ENCODE measurements at regions not wholly inside any gene's neighbourhood (a gene's known extent, or its start where the extent isn't known, plus 50 kb on each side); places are given as distances from the start of the nearest gene placed in this dataset.
"Not testable (repeated sequence)": the region's sequence is repeated elsewhere in the genome, so short reads cannot be mapped to it uniquely, and the experiment has no call there.

GRCh38 chr1:60665311-60665710 is 417.1 kb upstream of the NFIA start:
- Histone ChIP-seq H3K9me3 (replicated peaks in 1 of 11) (no peaks in the 10 kb centered on the region), H3K4me1 (no peaks in the 10 kb centered on the region), H4K20me1 (no peaks in the 10 kb centered on the region), H3K27ac (no peak overlapping the region), H3K4me3 (no peak overlapping the region), H3K36me3 (no peaks in the 10 kb centered on the region), H3K27me3 (no peaks in the 10 kb centered on the region), H3K4me2 (no peak overlapping the region), H3K9ac (no peak overlapping the region)
- TF ChIP-seq Cebpa-rat (IDR thresholded peaks at IDR 0.05): no peak

- Histone ChIP-seq H3K4me1 (no peaks in the 10 kb centered on the region), H3K27me3 (no peaks in the 10 kb centered on the region), H3K36me3 (no peaks in the 10 kb centered on the region), H3K9me3 (replicated peaks in 1 of 11) (no peaks in the 10 kb centered on the region), H3K9ac (no peak overlapping the region), H3K27ac (no peak overlapping the region), H3K4me3 (no peak overlapping the region), H3K4me2 (no peak overlapping the region), H4K20me1 (no peaks in the 10 kb centered on the region)
- no peak for TF ChIP-seq Cebpa-rat (IDR thresholded peaks at IDR 0.05)
These were observed 418.2 kb upstream of the NFIA start for GRCh38 chr1:60664086-60664625.

- Histone ChIP-seq H3K9me3 (replicated peaks in 1 of 11) (no peaks in the 10 kb centered on the region), H3K4me2 (no peak overlapping the region), H3K27me3 (no peaks in the 10 kb centered on the region), H3K36me3 (no peaks in the 10 kb centered on the region), H3K9ac (no peak overlapping the region), H3K27ac (no peak overlapping the region), H3K4me1 (peaks cover 0 to 9% (median 0%) of the 10 kb centered on the region in 10 experiments; a peak in 5 of 20 replicates), H3K4me3 (no peak overlapping the region), H4K20me1 (no peaks in the 10 kb centered on the region)
- no peak for TF ChIP-seq Cebpa-rat (IDR thresholded peaks at IDR 0.05)
These were observed 419.8 kb upstream of the NFIA start for GRCh38 chr1:60662486-60663044.

- no peak for TF ChIP-seq Cebpa-rat (IDR thresholded peaks at IDR 0.05)
- no peaks in the 10 kb centered on the region for H4K20me1 ChIP-seq
- no peaks in the 10 kb centered on the region for H3K27me3 ChIP-seq
- H3K36me3 ChIP-seq: no peaks in the 10 kb centered on the region
- peak overlapping the region in 4 of 11 experiments; percentile 7 to 26 (median 16); a peak in 6 of 22 replicates for H3K4me2 ChIP-seq
- H3K9me3 ChIP-seq (replicated peaks in 1 of 11): peaks cover 0 to 4% (median 0%) of the 10 kb centered on the region in 11 experiments; a peak in 1 of 22 replicates
- H3K9ac ChIP-seq: no peak overlapping the region
- peaks cover 0 to 10% (median 0%) of the 10 kb centered on the region in 10 experiments; a peak in 5 of 20 replicates for H3K4me1 ChIP-seq
- H3K27ac ChIP-seq: no peak overlapping the region
- H3K4me3 ChIP-seq: no peak overlapping the region
These were observed 424.4 kb upstream of the NFIA start for GRCh38 chr1:60657926-60658325.

- Histone ChIP-seq H3K9me3 (replicated peaks in 1 of 11) (peaks cover 0 to 7% (median 0%) of the 10 kb centered on the region in 11 experiments; a peak in 1 of 22 replicates), H3K9ac (no peak overlapping the region), H4K20me1 (no peaks in the 10 kb centered on the region), H3K4me1 (peaks cover 0 to 10% (median 0%) of the 10 kb centered on the region in 10 experiments; a peak in 5 of 20 replicates), H3K4me3 (no peak overlapping the region), H3K27me3 (no peaks in the 10 kb centered on the region), H3K4me2 (no peak overlapping the region), H3K27ac (no peak overlapping the region), H3K36me3 (no peaks in the 10 kb centered on the region)
- TF ChIP-seq Cebpa-rat (IDR thresholded peaks at IDR 0.05): no peak
These were observed 426.5 kb upstream of the NFIA start for GRCh38 chr1:60655679-60656355.

GRCh38 chr1:60640033-60640551 is 442.3 kb upstream of the NFIA start:
- not testable (repeated sequence) for H3K27me3 ChIP-seq; H3K4me3 ChIP-seq; H3K4me2 ChIP-seq; H3K9me3 ChIP-seq (replicated peaks in 1 of 11); H3K27ac ChIP-seq; H3K9ac ChIP-seq; H4K20me1 ChIP-seq; H3K4me1 ChIP-seq; H3K36me3 ChIP-seq

- TF ChIP-seq Cebpa-rat (IDR thresholded peaks at IDR 0.05): no peak
- Histone ChIP-seq H4K20me1 (no peaks in the 10 kb centered on the region), H3K9me3 (replicated peaks in 1 of 11) (no peaks in the 10 kb centered on the region), H3K27ac (no peak overlapping the region), H3K36me3 (no peaks in the 10 kb centered on the region), H3K9ac (no peak overlapping the region), H3K27me3 (no peaks in the 10 kb centered on the region), H3K4me2 (no peak overlapping the region), H3K4me1 (no peaks in the 10 kb centered on the region), H3K4me3 (no peak overlapping the region)
These were observed 443.1 kb upstream of the NFIA start for GRCh38 chr1:60639287-60639686.

- H3K4me1 ChIP-seq: no peaks in the 10 kb centered on the region
- TF ChIP-seq Cebpa-rat (IDR thresholded peaks at IDR 0.05): no peak
- H3K27ac ChIP-seq: no peak overlapping the region
- no peak overlapping the region for H3K4me2 ChIP-seq
- H3K4me3 ChIP-seq: no peak overlapping the region
- no peaks in the 10 kb centered on the region for H3K27me3 ChIP-seq
- no peak overlapping the region for H3K9ac ChIP-seq
- no peaks in the 10 kb centered on the region for H3K36me3 ChIP-seq
- H3K9me3 ChIP-seq (replicated peaks in 1 of 11): no peaks in the 10 kb centered on the region
- H4K20me1 ChIP-seq: no peaks in the 10 kb centered on the region
These were observed 444.7 kb upstream of the NFIA start for GRCh38 chr1:60637651-60638050.

- H3K27ac ChIP-seq: no peak overlapping the region
- H3K4me3 ChIP-seq: no peak overlapping the region
- no peak overlapping the region for H3K4me2 ChIP-seq
- H3K9ac ChIP-seq: no peak overlapping the region
- H3K4me1 ChIP-seq: no peaks in the 10 kb centered on the region
- H4K20me1 ChIP-seq: no peaks in the 10 kb centered on the region
- TF ChIP-seq Cebpa-rat (IDR thresholded peaks at IDR 0.05): no peak
- no peaks in the 10 kb centered on the region for H3K9me3 ChIP-seq (replicated peaks in 1 of 11)
- H3K27me3 ChIP-seq: no peaks in the 10 kb centered on the region
- no peaks in the 10 kb centered on the region for H3K36me3 ChIP-seq
These were observed 445.4 kb upstream of the NFIA start for GRCh38 chr1:60636946-60637345.

GRCh38 chr1:60634106-60634505 is 448.3 kb upstream of the NFIA start:
- H4K20me1 ChIP-seq: no peaks in the 10 kb centered on the region
- no peaks in the 10 kb centered on the region for H3K36me3 ChIP-seq
- no peak overlapping the region for H3K4me2 ChIP-seq
- no peak overlapping the region for H3K27ac ChIP-seq
- no peaks in the 10 kb centered on the region for H3K27me3 ChIP-seq
- no peaks in the 10 kb centered on the region for H3K9me3 ChIP-seq (replicated peaks in 1 of 11)
- no peaks in the 10 kb centered on the region for H3K4me1 ChIP-seq
- TF ChIP-seq Cebpa-rat (IDR thresholded peaks at IDR 0.05): no peak
- H3K4me3 ChIP-seq: no peak overlapping the region
- H3K9ac ChIP-seq: no peak overlapping the region
